ENCODE measurements at regions not wholly inside any gene's neighbourhood (a gene's known extent, or its start where the extent isn't known, plus 50 kb on each side); places are given as distances from the start of the nearest gene placed in this dataset.

DNA sequence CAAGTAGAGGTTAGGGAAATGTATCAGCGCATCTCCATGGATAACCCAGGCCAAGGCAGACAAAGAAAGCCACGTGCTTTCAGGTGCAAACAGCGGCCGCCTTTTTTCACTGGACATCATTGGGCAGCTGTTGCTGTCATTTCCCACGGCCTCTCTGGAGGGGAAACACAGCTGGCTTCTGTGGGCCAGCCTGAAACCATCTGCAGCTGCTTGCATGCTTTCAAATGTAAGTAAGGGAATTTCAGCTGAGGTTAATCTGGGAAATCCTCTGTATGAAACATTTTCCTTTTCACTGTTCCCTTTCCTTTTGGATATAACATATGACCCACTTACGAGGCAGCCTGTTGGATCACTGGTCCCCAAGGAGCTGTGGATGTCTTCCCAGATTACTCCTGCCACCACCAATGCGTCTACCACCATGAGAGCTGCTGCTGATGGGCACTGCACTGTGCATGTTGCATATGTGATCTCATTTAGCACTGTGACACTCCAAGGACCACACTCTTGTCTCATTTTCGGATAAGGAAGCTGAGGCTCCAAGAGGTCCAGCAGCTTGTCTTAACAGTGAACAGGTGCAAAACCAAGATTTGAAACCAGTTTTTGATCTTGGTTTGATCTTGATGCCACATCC is 106.3 kb downstream of the C9orf152 start:
- H3K27ac ChIP-seq (ENCODE audit: low read length) = no peak overlapping the region
- no peaks in the 10 kb centered on the region for H3K27me3 ChIP-seq (ENCODE audit: control insufficient read depth, insufficient read depth, low read length)
- H3K36me3 ChIP-seq (ENCODE audit: control insufficient read depth, insufficient read depth, low read length) = no peaks in the 10 kb centered on the region
- peaks cover 1% of the 10 kb centered on the region; the same call in 1 of the 2 replicates for H3K4me1 ChIP-seq (ENCODE audit: control insufficient read depth, insufficient read depth, low read length)
- no CpG with 5 or more reads among the region's 8 CpGs for WGBS (ENCODE audit: insufficient coverage, insufficient read length)
- no peaks in the 10 kb centered on the region for H3K9me3 ChIP-seq (ENCODE audit: control insufficient read depth, insufficient read depth, low read length)
- DNase-seq (ENCODE audit: low read depth, low spot score) = no peak
- H3K4me3 ChIP-seq (ENCODE audit: low read length) = no peak overlapping the region

DNA sequence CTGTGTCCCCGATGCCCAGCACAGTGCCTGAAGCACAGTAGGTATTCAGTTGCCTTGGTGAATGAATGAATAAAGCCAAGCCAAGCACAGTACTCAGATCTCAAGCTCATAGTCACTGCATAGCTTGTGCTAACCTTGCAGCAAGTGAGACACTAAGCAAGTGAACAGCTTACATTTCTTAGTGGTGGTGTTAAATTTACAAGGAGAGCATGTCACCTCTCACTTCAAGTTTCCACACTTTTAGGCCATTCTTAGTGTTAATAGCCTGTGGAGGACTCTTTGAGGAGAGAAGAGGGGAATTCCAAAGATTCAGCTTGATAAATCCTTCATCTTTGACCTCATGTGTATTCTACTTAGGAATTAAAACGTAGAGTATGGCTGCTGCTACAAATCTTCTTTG is 104.7 kb downstream of the C9orf152 start:
- no CpG with 5 or more reads among the region's 2 CpGs for WGBS (ENCODE audit: insufficient coverage, insufficient read length)
- no peaks in the 10 kb centered on the region for H3K36me3 ChIP-seq (ENCODE audit: control insufficient read depth, insufficient read depth, low read length)
- peaks cover 1% of the 10 kb centered on the region; the same call in 1 of the 2 replicates for H3K4me1 ChIP-seq (ENCODE audit: control insufficient read depth, insufficient read depth, low read length)
- no peak overlapping the region for H3K4me3 ChIP-seq (ENCODE audit: low read length)
- DNase-seq (ENCODE audit: low read depth, low spot score) = no peak
- H3K27me3 ChIP-seq (ENCODE audit: control insufficient read depth, insufficient read depth, low read length) = no peaks in the 10 kb centered on the region
- H3K27ac ChIP-seq (ENCODE audit: low read length) = no peak overlapping the region
- H3K9me3 ChIP-seq (ENCODE audit: control insufficient read depth, insufficient read depth, low read length) = no peaks in the 10 kb centered on the region

DNA sequence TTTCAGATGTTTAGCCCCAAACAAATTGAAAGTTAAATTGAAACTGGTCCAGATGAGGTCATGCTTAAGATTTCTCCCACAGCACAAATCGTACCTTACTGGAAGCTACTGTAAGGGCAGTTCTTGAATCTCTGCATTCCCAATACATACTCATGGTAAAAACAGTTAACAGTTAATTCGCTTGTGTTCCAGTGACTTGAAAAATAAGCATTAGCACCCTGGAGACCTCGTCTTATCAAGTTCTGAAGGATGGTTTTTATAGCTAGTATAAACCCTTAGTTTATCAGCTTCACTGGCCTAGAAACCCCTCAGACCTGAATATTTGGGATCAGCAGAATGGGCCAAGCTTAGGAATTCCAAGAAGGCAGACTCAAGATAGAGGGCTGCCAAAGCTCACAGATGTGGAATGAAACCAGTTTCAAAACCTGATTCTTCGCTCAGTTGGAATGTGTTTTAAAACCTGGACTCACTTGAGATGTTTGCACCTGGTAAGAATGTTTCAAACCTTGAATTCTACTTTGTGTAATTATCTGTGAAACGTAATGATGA is 103.6 kb downstream of the C9orf152 start:
- no peaks in the 10 kb centered on the region for H3K27me3 ChIP-seq (ENCODE audit: control insufficient read depth, insufficient read depth, low read length)
- WGBS (ENCODE audit: insufficient coverage, insufficient read length) = no CpG with 5 or more reads among the region's 5 CpGs
- H3K27ac ChIP-seq (ENCODE audit: low read length) = no peak overlapping the region
- H3K9me3 ChIP-seq (ENCODE audit: control insufficient read depth, insufficient read depth, low read length) = no peaks in the 10 kb centered on the region
- H3K4me1 ChIP-seq (ENCODE audit: control insufficient read depth, insufficient read depth, low read length) = peaks cover 1% of the 10 kb centered on the region; the same call in 1 of the 2 replicates
- no peak for DNase-seq (ENCODE audit: low read depth, low spot score)
- no peaks in the 10 kb centered on the region for H3K36me3 ChIP-seq (ENCODE audit: control insufficient read depth, insufficient read depth, low read length)
- no peak overlapping the region for H3K4me3 ChIP-seq (ENCODE audit: low read length)

GRCh38 chr9:110105107-110105506 is 102.9 kb downstream of the C9orf152 start:
- Histone ChIP-seq H3K4me1 (ENCODE audit: control insufficient read depth, insufficient read depth, low read length) (0 out of 2 replicates have a peak, but pooled peaks cover 1% of the 10 kb centered on the region), H3K27ac (ENCODE audit: low read length) (no peak overlapping the region), H3K4me3 (ENCODE audit: low read length) (no peak overlapping the region), H3K36me3 (ENCODE audit: control insufficient read depth, insufficient read depth, low read length) (no peaks in the 10 kb centered on the region), H3K9me3 (ENCODE audit: control insufficient read depth, insufficient read depth, low read length) (no peaks in the 10 kb centered on the region), H3K27me3 (ENCODE audit: control insufficient read depth, insufficient read depth, low read length) (no peaks in the 10 kb centered on the region)
- WGBS (ENCODE audit: insufficient coverage, insufficient read length) = no CpG with 5 or more reads among the region's 2 CpGs
- no peak for DNase-seq (ENCODE audit: low read depth, low spot score)

DNA sequence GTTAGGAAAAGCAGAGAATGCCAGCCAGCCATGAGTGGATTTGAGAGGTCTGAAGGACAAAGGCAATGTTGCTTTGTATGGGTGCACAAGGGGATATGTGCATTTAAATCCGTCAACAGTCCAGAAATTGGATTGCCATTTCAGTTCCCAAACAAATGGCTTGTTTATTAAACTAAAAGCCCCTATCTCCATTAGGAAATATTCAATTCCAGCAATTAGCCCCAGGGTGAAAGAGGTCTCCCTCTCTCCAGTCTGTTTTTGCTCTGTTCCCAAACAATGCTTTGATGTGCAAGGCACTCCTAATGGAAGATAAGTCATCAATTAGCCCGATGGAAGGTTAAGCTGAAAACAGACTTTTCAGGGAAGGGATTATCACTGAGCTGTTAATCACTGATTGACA is 101.3 kb downstream of the C9orf152 start:
- Histone ChIP-seq H3K9me3 (ENCODE audit: control insufficient read depth, insufficient read depth, low read length) (no peaks in the 10 kb centered on the region), H3K27me3 (ENCODE audit: control insufficient read depth, insufficient read depth, low read length) (no peaks in the 10 kb centered on the region), H3K4me3 (ENCODE audit: low read length) (no peak overlapping the region), H3K27ac (ENCODE audit: low read length) (no peak overlapping the region), H3K36me3 (ENCODE audit: control insufficient read depth, insufficient read depth, low read length) (no peaks in the 10 kb centered on the region), H3K4me1 (ENCODE audit: control insufficient read depth, insufficient read depth, low read length) (peaks cover 2% of the 10 kb centered on the region; the same call in 1 of the 2 replicates)
- no CpG with 5 or more reads among the region's 2 CpGs for WGBS (ENCODE audit: insufficient coverage, insufficient read length)
- no peak for DNase-seq (ENCODE audit: low read depth, low spot score)

- no CpG with 5 or more reads among the region's 7 CpGs for WGBS (ENCODE audit: insufficient coverage, insufficient read length)
- Histone ChIP-seq H3K27me3 (ENCODE audit: control insufficient read depth, insufficient read depth, low read length) (no peaks in the 10 kb centered on the region), H3K4me1 (ENCODE audit: control insufficient read depth, insufficient read depth, low read length) (peaks cover 6% of the 10 kb centered on the region; the same call in 1 of the 2 replicates), H3K4me3 (ENCODE audit: low read length) (no peak overlapping the region), H3K27ac (ENCODE audit: low read length) (no peak overlapping the region), H3K9me3 (ENCODE audit: control insufficient read depth, insufficient read depth, low read length) (no peaks in the 10 kb centered on the region), H3K36me3 (ENCODE audit: control insufficient read depth, insufficient read depth, low read length) (no peaks in the 10 kb centered on the region)
- no peak for DNase-seq (ENCODE audit: low read depth, low spot score)
Observed at GRCh38 chr9:110109333-110110092, 98.4 kb downstream of the C9orf152 start.

- Histone ChIP-seq H3K27me3 (ENCODE audit: control insufficient read depth, insufficient read depth, low read length) (no peaks in the 10 kb centered on the region), H3K36me3 (ENCODE audit: control insufficient read depth, insufficient read depth, low read length) (no peaks in the 10 kb centered on the region), H3K4me1 (ENCODE audit: control insufficient read depth, insufficient read depth, low read length) (peaks cover 9% of the 10 kb centered on the region), H3K4me3 (ENCODE audit: low read length) (no peak overlapping the region), H3K9me3 (ENCODE audit: control insufficient read depth, insufficient read depth, low read length) (no peaks in the 10 kb centered on the region), H3K27ac (ENCODE audit: low read length) (no peak overlapping the region)
- DNase-seq (ENCODE audit: low read depth, low spot score) = no peak
- no CpG with 5 or more reads among the region's 2 CpGs for WGBS (ENCODE audit: insufficient coverage, insufficient read length)
Observed at GRCh38 chr9:110110154-110110553, 97.8 kb downstream of the C9orf152 start.

- H3K4me1 ChIP-seq (ENCODE audit: control insufficient read depth, insufficient read depth, low read length) = peaks cover 15% of the 10 kb centered on the region
- no CpG with 5 or more reads among the region's 3 CpGs for WGBS (ENCODE audit: insufficient coverage, insufficient read length)
Observed at GRCh38 chr9:110111868-110112267, 96.1 kb downstream of the C9orf152 start.

DNA sequence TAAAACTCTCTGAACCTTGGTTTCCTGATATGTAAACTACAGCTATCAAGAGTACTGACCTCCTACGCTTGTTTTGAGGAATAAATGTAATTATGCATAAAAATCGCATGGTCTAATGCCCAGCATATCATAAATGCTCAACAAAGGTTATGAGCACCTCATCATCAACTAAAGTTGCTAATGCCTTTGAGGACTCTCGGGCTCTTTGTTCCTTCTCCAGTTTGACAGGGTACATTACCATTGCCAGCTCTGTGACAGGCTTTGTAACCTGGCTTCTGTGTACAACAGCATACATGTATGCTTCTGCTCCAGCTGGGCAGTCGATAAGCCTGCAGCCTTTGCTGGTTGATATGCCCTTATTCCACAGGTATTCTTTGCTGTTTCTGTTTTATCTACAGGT is 95.2 kb downstream of the C9orf152 start:
- Histone ChIP-seq H3K4me1 (ENCODE audit: control insufficient read depth, insufficient read depth, low read length) (peaks cover 15% of the 10 kb centered on the region), H3K9me3 (ENCODE audit: control insufficient read depth, insufficient read depth, low read length) (no peaks in the 10 kb centered on the region)
- WGBS (ENCODE audit: insufficient coverage, insufficient read length) = no CpG with 5 or more reads among the region's 4 CpGs

More at GRCh38 chr9:110111868-110112267, 96.1 kb downstream of the C9orf152 start:
- no peak overlapping the region for H3K4me3 ChIP-seq (ENCODE audit: low read length)
- no peak overlapping the region for H3K27ac ChIP-seq (ENCODE audit: low read length)
- no peak for DNase-seq (ENCODE audit: low read depth, low spot score)
- no peaks in the 10 kb centered on the region for H3K27me3 ChIP-seq (ENCODE audit: control insufficient read depth, insufficient read depth, low read length)
- no peaks in the 10 kb centered on the region for H3K9me3 ChIP-seq (ENCODE audit: control insufficient read depth, insufficient read depth, low read length)
- no peaks in the 10 kb centered on the region for H3K36me3 ChIP-seq (ENCODE audit: control insufficient read depth, insufficient read depth, low read length)

GRCh38 chr9:110114086-110114858 is 93.7 kb downstream of the C9orf152 start:
- DNase-seq (ENCODE audit: low read depth, low spot score) = no peak
- WGBS (ENCODE audit: insufficient coverage, insufficient read length) = no CpG with 5 or more reads among the region's 10 CpGs
- Histone ChIP-seq H3K4me1 (ENCODE audit: control insufficient read depth, insufficient read depth, low read length) (peaks cover 15% of the 10 kb centered on the region), H3K4me3 (ENCODE audit: low read length) (no peak overlapping the region), H3K27ac (ENCODE audit: low read length) (no peak overlapping the region), H3K9me3 (ENCODE audit: control insufficient read depth, insufficient read depth, low read length) (no peaks in the 10 kb centered on the region), H3K36me3 (ENCODE audit: control insufficient read depth, insufficient read depth, low read length) (no peaks in the 10 kb centered on the region), H3K27me3 (ENCODE audit: control insufficient read depth, insufficient read depth, low read length) (no peaks in the 10 kb centered on the region)

More for the DNA sequence above, 95.2 kb downstream of the C9orf152 start:
- Histone ChIP-seq H3K27ac (ENCODE audit: low read length) (no peak overlapping the region), H3K36me3 (ENCODE audit: control insufficient read depth, insufficient read depth, low read length) (no peaks in the 10 kb centered on the region), H3K27me3 (ENCODE audit: control insufficient read depth, insufficient read depth, low read length) (no peaks in the 10 kb centered on the region), H3K4me3 (ENCODE audit: low read length) (no peak overlapping the region)
- DNase-seq (ENCODE audit: low read depth, low spot score) = no peak

All from iPS DF 6.9 (cell line).